Stimulated activated CD8-positive, alpha-beta memory T cell treated with anti-CD3 and anti-CD28 coated beads, Interleukin-4, amount 100 ng/mL, for 48 hours (primary cell): ENCODE measurements at regions not wholly inside any gene's neighbourhood (a gene's known extent, or its start where the extent isn't known, plus 50 kb on each side); places are given as distances from the start of the nearest gene placed in this dataset.
"Not testable (repeated sequence)": the region's sequence is repeated elsewhere in the genome, so short reads cannot be mapped to it uniquely, and the experiment has no call there.

Experiments
- DNase-seq: peaks from one replicate; pipeline ENCODE4 v3.0.0-alpha.2; 2020

- no peak for DNase-seq
Observed at GRCh38 chr2:40700231-40700954, 248.5 kb upstream of the SLC8A1 start.

- not testable (repeated sequence) for DNase-seq
Observed at GRCh38 chr2:40712197-40712894, 260.5 kb upstream of the SLC8A1 start.

GRCh38 chr2:40716879-40717278 lies 265.0 kb upstream of the SLC8A1 start:
- DNase-seq: no peak

GRCh38 chr2:40719414-40719813 lies 267.5 kb upstream of the SLC8A1 start:
- DNase-seq: no peak

- DNase-seq: no peak
Observed at GRCh38 chr2:40721595-40721994, 269.7 kb upstream of the SLC8A1 start.

- no peak for DNase-seq
Observed at GRCh38 chr2:40723194-40723593, 271.3 kb upstream of the SLC8A1 start.

- DNase-seq: no peak
Observed at GRCh38 chr2:40725040-40725439, 273.1 kb upstream of the SLC8A1 start.

GRCh38 chr2:40725950-40726349 lies 274.1 kb upstream of the SLC8A1 start:
- no peak for DNase-seq

- DNase-seq: no peak
Observed at GRCh38 chr2:40734797-40735196, 282.9 kb upstream of the SLC8A1 start.

- no peak for DNase-seq
Observed at GRCh38 chr2:40737180-40737579, 285.3 kb upstream of the SLC8A1 start.

GRCh38 chr2:40740419-40740818 lies 288.5 kb upstream of the SLC8A1 start:
- DNase-seq: no peak

GRCh38 chr2:40741532-40741931 lies 289.6 kb upstream of the SLC8A1 start:
- no peak for DNase-seq

- no peak for DNase-seq
Observed at GRCh38 chr2:40746191-40746590, 294.3 kb upstream of the SLC8A1 start.

- no peak for DNase-seq
Observed at GRCh38 chr2:40751981-40752380, 300.1 kb upstream of the SLC8A1 start.

GRCh38 chr2:40752796-40753195 lies 300.9 kb upstream of the SLC8A1 start:
- DNase-seq: no peak

GRCh38 chr2:40754912-40755311 lies 303.0 kb upstream of the SLC8A1 start:
- no peak for DNase-seq

GRCh38 chr2:40758401-40759155 lies 306.7 kb upstream of the SLC8A1 start:
- no peak for DNase-seq

GRCh38 chr2:40760071-40760666 lies 308.3 kb upstream of the SLC8A1 start:
- DNase-seq: no peak

GRCh38 chr2:40773291-40773690 lies 321.4 kb upstream of the SLC8A1 start:
- DNase-seq: no peak

GRCh38 chr2:40783704-40784103 lies 331.8 kb upstream of the SLC8A1 start:
- no peak for DNase-seq

GRCh38 chr2:40786636-40787035 lies 334.7 kb upstream of the SLC8A1 start:
- DNase-seq: no peak

- DNase-seq: no peak
Observed at GRCh38 chr2:40797120-40797519, 345.2 kb upstream of the SLC8A1 start.

- no peak for DNase-seq
Observed at GRCh38 chr2:40803900-40804299, 352.0 kb upstream of the SLC8A1 start.

GRCh38 chr2:40809156-40809555 lies 357.3 kb upstream of the SLC8A1 start:
- DNase-seq: no peak
